ENCODE measurements at regions not wholly inside any gene's neighbourhood (a gene's known extent, or its start where the extent isn't known, plus 50 kb on each side); places are given as distances from the start of the nearest gene placed in this dataset.

- H3K27me3 ChIP-seq = no peaks in the 10 kb centered on the region
- intact Hi-C loops (cut with DNase I) = no loop called here
- FAIRE-seq (no peak), DNase-seq (no peak), ATAC-seq (no peak)
- H3K4me1 ChIP-seq = no peaks in the 10 kb centered on the region
- no peaks in the 10 kb centered on the region for H3K36me3 ChIP-seq
- 34 to 45% methylated on average over 3 of the region's 3 CpGs for WGBS, 2 donors
- no peak for TF ChIP-seq CTCF (IDR thresholded peaks at IDR 0.05)
- H3K27ac ChIP-seq = no peak overlapping the region
- H3K4me3 ChIP-seq = no peak overlapping the region
- no peaks in the 10 kb centered on the region for H3K9me3 ChIP-seq
Measured at GRCh38 chr11:122392508-122392907, 263.0 kb upstream of the UBASH3B start.

GRCh38 chr11:122391049-122391448 is 264.5 kb upstream of the UBASH3B start:
- Histone ChIP-seq H3K27me3 (no peaks in the 10 kb centered on the region), H3K4me1 (no peaks in the 10 kb centered on the region), H3K36me3 (no peaks in the 10 kb centered on the region), H3K4me3 (no peak overlapping the region), H3K27ac (no peak overlapping the region), H3K9me3 (no peaks in the 10 kb centered on the region)
- FAIRE-seq = no peak
- TF ChIP-seq CTCF (IDR thresholded peaks at IDR 0.05) = no peak
- no peak for ATAC-seq
- DNase-seq = no peak
- intact Hi-C loops (cut with DNase I) = no loop called here

GRCh38 chr11:122383186-122383585 is 267.2 kb upstream of the BLID start:
- FAIRE-seq = no peak
- Histone ChIP-seq H3K27ac (no peak overlapping the region), H3K27me3 (no peaks in the 10 kb centered on the region), H3K4me1 (no peaks in the 10 kb centered on the region), H3K4me3 (no peak overlapping the region), H3K9me3 (no peaks in the 10 kb centered on the region), H3K36me3 (no peaks in the 10 kb centered on the region)
- intact Hi-C loops (cut with DNase I) = no loop called here
- ATAC-seq = no peak
- 62 to 72% methylated on average over 1 of the region's 1 CpG for WGBS, 2 donors
- no peak for TF ChIP-seq CTCF (IDR thresholded peaks at IDR 0.05)
- DNase-seq = no peak

GRCh38 chr11:122375687-122376399 is 259.8 kb upstream of the BLID start:
- Histone ChIP-seq H3K36me3 (no peaks in the 10 kb centered on the region), H3K27me3 (no peaks in the 10 kb centered on the region), H3K4me3 (no peak overlapping the region), H3K27ac (no peak overlapping the region), H3K9me3 (no peaks in the 10 kb centered on the region), H3K4me1 (no peaks in the 10 kb centered on the region)
- intact Hi-C loops (cut with DNase I) = no loop called here
- no peak for DNase-seq
- ATAC-seq = no peak
- TF ChIP-seq CTCF (IDR thresholded peaks at IDR 0.05) = no peak
- no peak for FAIRE-seq
- WGBS, 2 donors = 78 to 80% methylated on average over 4 of the region's 4 CpGs

GRCh38 chr11:122368796-122369195 is 252.8 kb upstream of the BLID start:
- Histone ChIP-seq H3K36me3 (no peaks in the 10 kb centered on the region), H3K9me3 (no peaks in the 10 kb centered on the region), H3K27ac (no peak overlapping the region), H3K27me3 (no peaks in the 10 kb centered on the region), H3K4me3 (no peak overlapping the region), H3K4me1 (peaks cover 0 to 12% (median 0%) of the 10 kb centered on the region in 3 donors)
- FAIRE-seq (no peak), DNase-seq (no peak), ATAC-seq (no peak)
- intact Hi-C loops (cut with DNase I) = no loop called here
- TF ChIP-seq CTCF (IDR thresholded peaks at IDR 0.05) = no peak
- 93 to 95% methylated on average over 4 of the region's 4 CpGs for WGBS, 2 donors
